HG03565 (cell line): ENCODE measurements at regions not wholly inside any gene's neighbourhood (a gene's known extent, or its start where the extent isn't known, plus 50 kb on each side); places are given as distances from the start of the nearest gene placed in this dataset.

ENCODE experiments used
- ATAC-seq: cut with Tn5 transposase; IDR thresholded peaks from one replicate; pipeline ENCODE4 v1.9.1; 2021; ENCODE audit warnings: mild to moderate bottlenecking, moderate library complexity; ENCODE audit not compliant: unreplicated experiment

- no peak for ATAC-seq
Observed at GRCh38 chr10:78160591-78160990, 126.9 kb downstream of the RPS24 start.

GRCh38 chr10:78162853-78163252, 129.2 kb downstream of the RPS24 start:
- ATAC-seq = no peak

- no peak for ATAC-seq
Observed at GRCh38 chr10:78164702-78165101, 131.0 kb downstream of the RPS24 start.

GRCh38 chr10:78165172-78165571, 131.5 kb downstream of the RPS24 start:
- ATAC-seq = no peak

- ATAC-seq = no peak
Observed at GRCh38 chr10:78165617-78166016, 132.0 kb downstream of the RPS24 start.

GRCh38 chr10:78166261-78166660, 132.6 kb downstream of the RPS24 start:
- ATAC-seq = no peak

GRCh38 chr10:78169214-78169613, 135.6 kb downstream of the RPS24 start:
- no peak for ATAC-seq

GRCh38 chr10:78170026-78170475, 136.4 kb downstream of the RPS24 start:
- no peak for ATAC-seq

- ATAC-seq = no peak
Observed at GRCh38 chr10:78171633-78172400, 138.2 kb downstream of the RPS24 start.

GRCh38 chr10:78173360-78174015, 139.8 kb downstream of the RPS24 start:
- no peak for ATAC-seq

GRCh38 chr10:78175444-78176015, 141.9 kb downstream of the RPS24 start:
- ATAC-seq = no peak

- ATAC-seq = no peak
Observed at GRCh38 chr10:78176320-78177317, 143.0 kb downstream of the RPS24 start.

- no peak for ATAC-seq
Observed at GRCh38 chr10:78177491-78178185, 144.0 kb downstream of the RPS24 start.

- ATAC-seq = no peak
Observed at GRCh38 chr10:78178397-78178796, 144.7 kb downstream of the RPS24 start.

- no peak for ATAC-seq
Observed at GRCh38 chr10:78178940-78179339, 145.3 kb downstream of the RPS24 start.

GRCh38 chr10:78179886-78180705, 146.4 kb downstream of the RPS24 start:
- no peak for ATAC-seq

GRCh38 chr10:78181381-78182055, 147.9 kb downstream of the RPS24 start:
- no peak for ATAC-seq

- no peak for ATAC-seq
Observed at GRCh38 chr10:78182841-78183240, 149.2 kb downstream of the RPS24 start.
